Natural killer cell (primary cell): ENCODE measurements at regions not wholly inside any gene's neighbourhood (a gene's known extent, or its start where the extent isn't known, plus 50 kb on each side); places are given as distances from the start of the nearest gene placed in this dataset.

Experiments used
- ATAC-seq, 3 donors: fragments of 150-1000 bp in 2 of 3; fragments of 200-7000 bp in 1 of 3; cut with Tn5 transposase; 1 replicate in 1 of 3; 2 replicates in 2 of 3; pipeline ENCODE4 v1.10.0; 2021; ENCODE audit warnings: mild to moderate bottlenecking in 2 of 3, moderate library complexity in 2 of 3
- DNase-seq, 2 donors: peaks; one replicate each; pipeline versions ENCODE4 v3.0.0 to v3.0.0-alpha.2; 2013 to 2021; ENCODE audit warnings: mixed read lengths in 1 of 2
- H3K27ac ChIP-seq: one replicate; pipeline ENCODE4 v1.5.1; 2013; ENCODE audit warnings: mild to moderate bottlenecking, low read length
- H3K27me3 ChIP-seq: one replicate; pipeline ENCODE4 v1.6.1; 2013; ENCODE audit warnings: low read length; ENCODE audit not compliant: control insufficient read depth, insufficient read depth
- H3K36me3 ChIP-seq: one replicate; pipeline ENCODE4 v1.6.1; 2013; ENCODE audit warnings: low read length; ENCODE audit not compliant: control insufficient read depth, insufficient read depth
- H3K4me1 ChIP-seq: one replicate; pipeline ENCODE4 v1.6.1; 2013; ENCODE audit warnings: low read length; ENCODE audit not compliant: control insufficient read depth, insufficient read depth
- H3K4me3 ChIP-seq: one replicate; pipeline ENCODE4 v1.5.1; 2013; ENCODE audit warnings: low read length
- H3K9me3 ChIP-seq: one replicate; pipeline ENCODE4 v1.6.1; 2013; ENCODE audit warnings: low read length; ENCODE audit not compliant: control insufficient read depth, insufficient read depth
- H3K27ac Mint-ChIP-seq, 2 donors: one replicate each; pipeline ENCODE4 v1.8.0; 2022; ENCODE audit warnings: mild to moderate bottlenecking in 2 of 2, mixed read lengths in 2 of 2, moderate library complexity in 1 of 2
- H3K27me3 Mint-ChIP-seq, 2 donors: one replicate each; pipeline ENCODE4 v1.8.0; 2022; ENCODE audit warnings: low read depth in 2 of 2, mixed read lengths in 2 of 2
- H3K36me3 Mint-ChIP-seq: one replicate; pipeline ENCODE4 v1.8.0; 2022; ENCODE audit warnings: mixed read lengths
- H3K4me1 Mint-ChIP-seq, 2 donors: one replicate each; pipeline ENCODE4 v1.8.0; 2022; ENCODE audit warnings: mixed read lengths in 2 of 2
- H3K4me3 Mint-ChIP-seq: one replicate; pipeline ENCODE4 v1.8.0; 2022; ENCODE audit warnings: mild to moderate bottlenecking, moderate library complexity, mixed read lengths
- H3K9me3 Mint-ChIP-seq, 2 donors: one replicate each; pipeline ENCODE4 v1.8.0; 2022; ENCODE audit warnings: mixed read lengths in 2 of 2
- CTCF ChIP-seq: fragments of 200-600 bp; IDR thresholded peaks from one replicate; pipeline ENCODE4 v1.8.0; 2022; ENCODE audit warnings: antibody characterized with exemption
- WGBS: methylation state at CpG from one replicate; pipeline ENCODE4 v1.1.7; 2013; ENCODE audit warnings: missing lambda C conversion rate; ENCODE audit not compliant: insufficient coverage; 5-methylcytosine and 5-hydroxymethylcytosine counted together
- intact Hi-C: fragments of 100-400 bp; cut with micrococcal nuclease; formaldehyde crosslinking; loops from one replicate; pipeline ENCODE4 v1.14.2; 2022

GRCh38 chr2:236940497-236940896 is 145.2 kb upstream of the COPS8 start:
- intact Hi-C loops: no loop called here
- Histone ChIP-seq H3K4me3 (no peak overlapping the region), H3K27me3 (no peaks in the 10 kb centered on the region), H3K27ac (no peak overlapping the region), H3K36me3 (no peaks in the 10 kb centered on the region), H3K9me3 (no peaks in the 10 kb centered on the region), H3K4me1 (no peaks in the 10 kb centered on the region)
- WGBS: 64% methylated on average over 1 of the region's 1 CpG
- DNase-seq (no peak), ATAC-seq (no peak)
- no peaks in the 10 kb centered on the region for H3K9me3 Mint-ChIP-seq
- no peak overlapping the region for H3K27ac Mint-ChIP-seq
- no peaks in the 10 kb centered on the region for H3K4me1 Mint-ChIP-seq
- no peak overlapping the region for H3K4me3 Mint-ChIP-seq
- H3K27me3 Mint-ChIP-seq: peaks cover 7 to 17% of the 10 kb centered on the region in 2 donors
- H3K36me3 Mint-ChIP-seq: no peaks in the 10 kb centered on the region
- no peak for TF ChIP-seq CTCF

- H3K4me3 Mint-ChIP-seq: no peak overlapping the region
- Histone ChIP-seq H3K36me3 (no peaks in the 10 kb centered on the region), H3K4me1 (no peaks in the 10 kb centered on the region), H3K4me3 (no peak overlapping the region), H3K27ac (no peak overlapping the region), H3K9me3 (no peaks in the 10 kb centered on the region), H3K27me3 (no peaks in the 10 kb centered on the region)
- 40% methylated on average over 7 of the region's 7 CpGs for WGBS
- TF ChIP-seq CTCF: no peak
- H3K4me1 Mint-ChIP-seq: no peaks in the 10 kb centered on the region
- intact Hi-C loops: no loop called here
- DNase-seq: no peak
- no peaks in the 10 kb centered on the region for H3K9me3 Mint-ChIP-seq
- H3K27me3 Mint-ChIP-seq: peaks cover 7 to 17% of the 10 kb centered on the region in 2 donors
- H3K36me3 Mint-ChIP-seq: no peaks in the 10 kb centered on the region
- H3K27ac Mint-ChIP-seq: no peak overlapping the region
- no peak for ATAC-seq
Observed at GRCh38 chr2:236940916-236941520, 144.7 kb upstream of the COPS8 start.

GRCh38 chr2:236941551-236941950 is 144.1 kb upstream of the COPS8 start:
- H3K4me1 Mint-ChIP-seq: no peaks in the 10 kb centered on the region
- peaks cover 7 to 17% of the 10 kb centered on the region in 2 donors for H3K27me3 Mint-ChIP-seq
- DNase-seq (no peak), ATAC-seq (no peak)
- no peak for TF ChIP-seq CTCF
- no peaks in the 10 kb centered on the region for H3K9me3 Mint-ChIP-seq
- Histone ChIP-seq H3K27ac (no peak overlapping the region), H3K4me3 (no peak overlapping the region), H3K4me1 (no peaks in the 10 kb centered on the region), H3K9me3 (no peaks in the 10 kb centered on the region), H3K27me3 (no peaks in the 10 kb centered on the region), H3K36me3 (no peaks in the 10 kb centered on the region)
- no peak overlapping the region for H3K4me3 Mint-ChIP-seq
- H3K27ac Mint-ChIP-seq: no peak overlapping the region
- WGBS: 97% methylated on average over 3 of the region's 4 CpGs
- H3K36me3 Mint-ChIP-seq: no peaks in the 10 kb centered on the region
- intact Hi-C loops: no loop called here

- Histone ChIP-seq H3K4me3 (no peak overlapping the region), H3K27ac (no peak overlapping the region), H3K9me3 (no peaks in the 10 kb centered on the region), H3K4me1 (no peaks in the 10 kb centered on the region), H3K27me3 (no peaks in the 10 kb centered on the region), H3K36me3 (no peaks in the 10 kb centered on the region)
- no peak for DNase-seq
- 83% methylated on average over 1 of the region's 4 CpGs for WGBS
- intact Hi-C loops: no loop called here
- H3K4me3 Mint-ChIP-seq: no peak overlapping the region
- TF ChIP-seq CTCF: no peak
- H3K4me1 Mint-ChIP-seq: no peaks in the 10 kb centered on the region
- H3K27ac Mint-ChIP-seq: no peak overlapping the region
- H3K36me3 Mint-ChIP-seq: no peaks in the 10 kb centered on the region
- H3K9me3 Mint-ChIP-seq: no peaks in the 10 kb centered on the region
- no peak for ATAC-seq
- H3K27me3 Mint-ChIP-seq: peaks cover 7 to 17% of the 10 kb centered on the region in 2 donors
Observed at GRCh38 chr2:236942554-236942953, 143.1 kb upstream of the COPS8 start.
